AG08396 (cell line): ENCODE measurements at regions not wholly inside any gene's neighbourhood (a gene's known extent, or its start where the extent isn't known, plus 50 kb on each side); places are given as distances from the start of the nearest gene placed in this dataset.

ENCODE experiments used
- DNase-seq: peaks from one replicate; pipeline ENCODE4 v3.0.0; 2012; ENCODE audit warnings: low spot score, mixed read lengths

- no peak for DNase-seq
Measured at GRCh38 chr3:182683858-182684257, 109.4 kb upstream of the ATP11B start.

DNA sequence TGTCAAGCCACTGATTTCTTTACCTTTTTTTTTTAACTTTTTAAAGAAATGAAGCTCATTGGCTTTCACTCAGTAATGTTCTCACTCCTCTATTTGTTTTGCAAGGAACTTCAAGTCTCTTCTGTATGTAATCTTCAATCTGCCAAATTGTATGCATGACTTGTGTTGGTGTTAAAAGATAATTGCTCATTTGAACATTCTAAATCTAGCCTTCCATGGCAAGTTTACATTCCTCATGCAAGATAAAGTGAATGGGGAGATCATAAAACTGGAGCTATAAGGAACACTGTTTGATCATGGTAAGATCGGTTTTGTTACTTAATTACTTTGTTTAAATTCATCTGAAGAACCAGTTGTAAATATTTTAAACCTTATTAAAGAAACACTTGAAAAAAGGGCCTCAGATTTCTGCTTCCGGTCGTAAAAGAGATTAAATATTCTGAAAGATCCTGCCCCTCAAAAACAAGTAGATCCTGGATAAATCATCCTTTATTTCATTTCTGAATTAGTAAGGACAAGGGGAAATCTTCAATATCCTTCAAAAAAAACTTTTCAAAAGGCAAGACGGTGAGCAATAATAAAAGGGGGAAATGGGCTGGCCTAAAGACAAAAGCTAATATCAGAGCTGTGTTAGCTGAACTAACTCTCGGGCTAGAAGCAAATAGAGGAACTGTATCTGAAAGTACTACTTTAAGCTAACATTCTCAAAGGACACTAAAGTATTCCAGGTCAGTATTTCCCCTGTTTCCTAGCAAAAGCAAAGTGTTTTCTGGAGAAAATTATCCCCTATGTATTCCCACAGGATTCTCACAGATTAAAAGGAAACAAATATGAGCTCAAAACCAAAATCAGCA, 107.0 kb upstream of the ATP11B start:
- DNase-seq = no peak

- DNase-seq = no peak
Measured at GRCh38 chr3:182690172-182690571, 103.1 kb upstream of the ATP11B start.

- no peak for DNase-seq
Measured at GRCh38 chr3:182692021-182692420, 101.3 kb upstream of the ATP11B start.

DNA sequence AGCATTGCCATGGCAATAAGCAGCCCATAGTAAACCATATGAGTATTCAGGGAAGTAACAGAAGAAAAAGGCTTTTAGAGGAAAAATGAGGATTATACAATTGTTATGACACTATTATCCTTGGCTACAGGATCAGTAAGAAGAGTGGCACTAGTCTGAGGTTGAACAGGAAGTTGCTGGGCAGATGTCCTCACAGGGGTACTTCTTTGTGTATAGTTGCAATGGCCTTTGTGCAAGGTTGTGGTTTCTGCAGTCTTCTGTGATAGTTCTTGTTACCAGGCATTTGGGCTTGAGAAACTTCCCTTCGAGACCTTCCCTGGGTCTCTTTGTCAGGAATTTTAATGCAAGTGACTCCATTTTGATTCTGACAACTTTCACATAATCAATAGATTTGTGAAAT, 100.6 kb upstream of the ATP11B start:
- no peak for DNase-seq

DNA sequence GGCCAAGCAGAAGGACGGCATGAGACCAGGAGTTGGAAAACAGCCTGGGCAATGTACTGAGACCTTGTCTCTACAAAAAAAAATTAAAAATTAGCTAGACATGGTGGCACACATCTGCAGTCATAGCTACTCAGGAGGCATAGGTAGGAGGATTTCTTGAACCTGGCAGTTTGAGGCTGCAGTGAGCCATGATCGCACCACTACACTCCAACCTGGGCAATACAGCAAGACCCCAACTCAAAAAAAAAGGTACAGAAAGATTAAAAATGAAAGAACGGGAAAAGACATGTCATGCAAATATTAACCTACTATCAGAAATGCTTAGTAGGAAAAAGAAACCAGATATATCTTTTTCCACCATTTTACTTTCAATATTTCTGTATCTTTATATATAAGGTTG, 99.6 kb upstream of the ATP11B start:
- no peak for DNase-seq

- DNase-seq = no peak
Measured at GRCh38 chr3:182696916-182697315, 96.4 kb upstream of the ATP11B start.

GRCh38 chr3:182697345-182697919, 95.9 kb upstream of the ATP11B start:
- DNase-seq = no peak

DNA sequence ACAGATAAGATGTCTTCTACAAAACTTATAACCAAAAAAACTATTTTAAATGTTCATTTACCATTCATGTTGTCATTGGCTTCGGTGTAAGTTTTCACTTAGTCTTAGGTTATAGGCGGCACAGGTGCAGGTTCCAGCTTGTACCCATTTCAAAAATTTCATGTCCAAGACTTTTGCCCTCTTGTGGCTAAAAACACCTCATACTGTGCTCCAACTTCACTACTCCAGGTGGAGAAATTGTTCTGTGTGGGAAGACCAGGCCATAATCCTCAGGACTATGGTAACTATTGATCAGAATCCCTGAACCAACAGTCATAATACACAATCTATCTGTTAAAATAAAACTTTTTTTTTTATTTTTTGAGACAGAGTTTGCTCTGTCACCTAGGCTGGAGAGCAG, 95.2 kb upstream of the ATP11B start:
- no peak for DNase-seq

DNA sequence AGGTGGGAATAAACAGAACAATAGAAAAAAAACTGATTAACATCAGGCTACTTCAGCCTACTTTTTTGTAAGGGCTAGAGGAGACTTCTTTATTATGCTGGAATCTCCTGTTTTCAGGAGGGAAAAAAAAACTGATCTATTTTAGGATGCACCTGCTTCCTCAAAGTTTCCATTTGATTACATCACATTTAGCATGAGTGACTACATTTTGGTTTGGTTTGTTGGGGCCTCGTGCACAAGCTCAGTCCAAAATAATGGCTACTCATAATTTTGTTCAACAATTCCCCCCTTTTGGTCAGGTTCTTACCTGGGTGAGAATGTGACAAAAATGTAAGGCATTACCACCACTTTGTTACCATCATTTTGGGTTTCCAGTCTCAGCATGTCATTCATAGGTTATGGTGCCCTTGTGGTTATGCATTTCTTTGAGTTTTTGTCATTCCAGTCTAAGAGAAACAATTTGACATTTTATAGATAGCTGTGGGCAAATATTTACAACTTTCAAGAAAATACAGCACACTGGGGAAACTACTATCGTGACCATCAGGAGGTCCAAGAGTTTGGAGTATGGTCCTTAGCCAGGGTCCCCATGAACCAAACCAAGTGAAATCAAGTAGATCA, 93.6 kb upstream of the ATP11B start:
- DNase-seq = no peak

GRCh38 chr3:182702216-182702615, 91.1 kb upstream of the ATP11B start:
- no peak for DNase-seq

GRCh38 chr3:182703233-182703632, 90.1 kb upstream of the ATP11B start:
- no peak for DNase-seq

DNA sequence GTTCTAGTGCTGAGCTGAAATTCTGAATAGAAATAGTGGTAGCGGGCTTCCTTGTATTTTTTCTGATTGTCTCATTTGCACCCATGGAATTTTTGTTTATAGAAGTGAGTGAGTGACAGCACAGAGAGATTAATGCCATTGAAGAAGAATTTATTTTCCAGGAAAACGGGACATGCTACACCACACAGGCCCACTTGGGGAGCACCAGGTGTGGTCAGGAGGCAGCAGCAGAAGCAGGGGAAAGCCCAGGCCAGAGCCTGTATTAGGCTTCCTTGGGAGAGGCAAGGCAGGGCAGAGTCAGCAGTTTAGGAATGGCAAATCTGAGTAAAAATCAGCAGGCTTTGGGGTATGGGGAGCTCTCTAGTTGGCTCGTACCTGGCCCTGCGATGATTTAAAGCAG, 88.4 kb upstream of the ATP11B start:
- DNase-seq = no peak

DNA sequence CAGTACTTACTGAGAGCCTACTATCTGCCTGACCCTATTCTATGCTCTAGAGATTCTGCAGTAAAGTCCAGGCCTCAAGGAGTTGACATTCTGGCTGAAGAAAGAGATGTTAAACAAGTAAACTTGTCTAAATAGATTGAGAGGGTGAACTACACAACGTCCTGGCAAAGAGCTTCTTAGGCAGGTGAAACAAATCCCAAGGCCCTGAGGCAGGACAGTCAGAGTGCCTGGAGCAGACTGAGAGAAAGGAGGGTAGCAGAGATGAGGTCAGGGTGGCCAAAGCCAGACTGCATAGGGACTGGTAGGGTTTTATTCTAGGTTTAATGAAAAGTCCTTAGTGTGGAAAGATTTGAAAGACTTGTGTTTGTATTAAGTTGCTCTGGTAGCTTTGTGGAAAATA, 84.5 kb upstream of the ATP11B start:
- no peak for DNase-seq

GRCh38 chr3:182709306-182709705, 84.0 kb upstream of the ATP11B start:
- DNase-seq = no peak

DNA sequence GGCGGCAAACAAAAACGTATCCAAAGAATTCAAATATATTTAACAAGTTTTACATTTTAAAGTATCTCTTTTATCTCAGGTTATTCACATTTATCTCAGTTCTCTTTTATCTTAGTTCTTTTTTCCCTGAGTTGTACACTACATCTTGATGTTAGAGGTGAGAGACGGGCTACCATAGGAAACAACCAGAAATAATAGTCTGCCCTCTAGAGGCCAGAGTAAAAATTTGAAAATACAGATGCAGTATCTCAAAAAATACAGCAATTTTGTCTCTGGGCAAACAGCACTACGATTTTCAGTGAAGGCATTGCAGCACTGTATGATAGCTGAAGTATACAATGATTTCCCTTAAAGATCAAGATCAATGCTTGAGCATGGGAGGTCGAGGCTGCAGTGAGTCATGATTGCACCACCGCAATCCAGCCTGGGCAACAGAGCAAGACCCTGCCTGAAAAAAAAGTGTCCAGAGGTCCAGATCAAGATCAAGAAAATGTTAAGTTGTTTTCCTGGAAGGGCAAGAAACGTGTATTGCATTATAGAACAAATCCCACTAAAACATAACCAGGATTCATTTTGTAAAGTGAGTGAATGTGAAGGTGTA, 82.6 kb upstream of the ATP11B start:
- DNase-seq = peak; percentile 37

GRCh38 chr3:182711261-182711683, 82.0 kb upstream of the ATP11B start:
- DNase-seq = no peak

DNA sequence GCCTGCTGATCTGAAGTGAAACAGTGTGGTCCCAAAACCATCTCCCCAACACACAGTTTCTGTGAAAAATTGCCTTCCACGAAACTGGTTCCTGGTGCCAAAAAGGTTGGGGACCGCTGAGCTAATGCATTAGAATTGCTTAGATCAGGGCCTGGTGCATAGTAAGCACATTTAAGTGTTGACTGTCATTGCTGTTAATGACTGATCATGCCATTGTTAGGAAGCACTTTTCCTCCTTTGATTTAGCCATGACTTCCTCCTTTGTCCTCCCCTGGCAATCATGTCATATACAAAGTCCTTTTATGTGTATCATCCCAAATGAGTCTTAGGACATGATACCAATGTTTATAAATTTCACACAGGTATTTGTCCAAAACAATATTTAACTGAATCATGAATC, 81.5 kb upstream of the ATP11B start:
- DNase-seq = no peak

GRCh38 chr3:182713111-182713510, 80.2 kb upstream of the ATP11B start:
- DNase-seq = no peak

DNA sequence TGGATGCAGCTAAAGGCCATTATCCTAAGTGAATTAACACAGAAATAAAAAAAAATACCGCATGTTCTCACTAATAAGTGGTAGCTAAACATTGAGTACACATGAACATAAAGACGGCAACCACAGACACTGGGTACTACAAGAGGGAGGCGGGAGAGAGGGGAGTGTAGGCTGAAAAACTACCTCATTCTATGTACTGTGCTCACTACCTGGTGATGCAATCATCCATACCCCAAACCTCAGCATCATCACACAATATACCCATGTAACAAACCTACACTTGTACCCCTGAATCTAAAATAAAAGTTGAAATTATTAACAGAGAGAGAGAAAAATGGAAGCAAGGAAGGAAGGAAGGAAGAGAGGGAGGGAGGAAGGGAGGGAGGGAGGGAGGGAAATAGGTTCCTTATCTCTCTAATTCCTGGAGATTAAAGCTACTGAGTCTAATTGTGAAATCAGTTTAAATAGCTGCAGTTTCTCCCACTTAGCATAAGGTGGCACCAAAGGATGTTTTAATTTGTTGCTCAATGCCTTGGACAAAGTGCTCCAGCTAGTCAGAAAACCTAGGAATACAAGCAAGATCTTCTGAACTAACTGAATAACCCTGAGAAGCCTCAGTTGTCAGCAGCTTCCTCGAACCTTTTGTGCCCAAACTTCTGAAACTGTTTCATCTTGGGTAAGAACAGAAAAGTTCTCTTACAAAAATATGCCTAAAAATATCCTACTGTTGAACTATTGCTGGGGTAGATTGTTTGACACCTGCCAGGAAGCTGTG, 79.4 kb upstream of the ATP11B start:
- DNase-seq = peak; percentile 60

DNA sequence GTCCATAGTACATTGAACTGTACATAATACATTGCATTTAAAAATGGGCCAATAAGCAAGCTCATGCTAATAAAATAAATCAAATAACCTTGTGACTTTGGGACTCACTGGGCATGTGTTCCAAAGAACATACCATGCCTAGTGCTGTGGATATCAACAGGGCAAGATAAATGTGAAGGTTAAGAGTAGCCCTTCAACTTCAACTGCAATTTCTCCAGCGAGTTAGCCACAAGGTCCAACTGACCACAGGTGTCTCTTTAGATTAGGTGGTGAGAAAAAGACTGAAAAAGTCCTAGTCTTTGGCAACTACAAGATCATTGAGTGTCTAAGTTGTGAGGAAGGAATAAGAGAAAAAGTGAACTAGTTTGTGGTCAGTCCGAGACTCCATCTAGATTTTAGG, 78.3 kb upstream of the ATP11B start:
- no peak for DNase-seq

DNA sequence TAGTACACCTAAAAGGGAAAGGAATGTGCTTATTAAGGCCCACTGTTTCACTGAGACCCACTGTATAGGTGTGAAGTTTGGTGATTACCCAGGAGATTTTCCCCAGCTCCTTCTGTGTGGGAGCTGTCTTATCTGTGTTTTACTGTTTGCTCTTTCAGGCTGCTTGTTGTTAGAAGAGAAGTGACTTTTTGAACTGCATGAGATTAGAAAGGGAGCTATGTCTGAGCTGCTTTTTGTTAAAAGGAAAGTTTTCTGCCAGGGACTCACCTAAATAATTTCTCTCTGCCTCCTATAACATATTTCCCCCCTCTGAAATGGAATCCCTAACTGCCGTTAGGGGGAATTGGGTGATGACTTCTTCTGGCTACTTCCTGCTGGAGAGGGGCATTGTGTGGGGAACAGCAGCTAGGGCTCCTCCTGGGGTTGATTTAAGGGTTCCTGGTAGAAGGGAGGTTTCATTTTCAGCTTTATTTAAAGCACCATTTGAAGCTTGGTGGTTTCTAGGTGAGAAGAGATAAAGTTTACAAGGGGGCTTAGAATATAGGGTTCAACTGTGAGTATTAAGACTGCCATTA, 77.1 kb upstream of the ATP11B start:
- no peak for DNase-seq
